Spleen (tissue), 11 donors: ENCODE measurements at regions not wholly inside any gene's neighbourhood (a gene's known extent, or its start where the extent isn't known, plus 50 kb on each side); places are given as distances from the start of the nearest gene placed in this dataset.

Source experiments
- DNase-seq: peaks from one replicate; pipeline ENCODE4 v3.0.0-alpha.2; 2020
- H3K27ac ChIP-seq, 8 donors: fragments of 200-600 bp; sonication (generic) in 7 of 8; 1 replicate in 4 of 8; 2 replicates in 4 of 8; pipeline versions ENCODE4 v1.5.0 to v1.8.0; 2016 to 2021; ENCODE audit warnings: inconsistent platforms in 4 of 8, mild to moderate bottlenecking in 4 of 8, moderate library complexity in 1 of 8
- H3K27me3 ChIP-seq, 7 donors: fragments of 200-600 bp; sonication (generic) in 6 of 7; replicated peaks in 1 of 7; 1 replicate in 4 of 7; 2 replicates in 3 of 7; pipeline versions ENCODE4 v1.5.0 to v1.8.0; 2016 to 2021; ENCODE audit warnings: inconsistent platforms in 3 of 7, mild to moderate bottlenecking in 1 of 7
- H3K36me3 ChIP-seq, 6 donors: fragments of 200-600 bp; sonication (generic) in 5 of 6; 1 replicate in 4 of 6; 2 replicates in 2 of 6; pipeline versions ENCODE4 v1.5.0 to v1.8.0; 2016 to 2021; ENCODE audit warnings: inconsistent platforms in 2 of 6
- H3K4me1 ChIP-seq, 6 donors: fragments of 200-600 bp; sonication (generic) in 5 of 6; 1 replicate in 3 of 6; 2 replicates in 3 of 6; pipeline versions ENCODE4 v1.5.0 to v1.8.0; 2016 to 2021; ENCODE audit warnings: inconsistent platforms in 3 of 6
- H3K4me3 ChIP-seq, 8 donors: fragments of 200-600 bp; sonication (generic) in 7 of 8; 1 replicate in 4 of 8; 2 replicates in 4 of 8; pipeline versions ENCODE4 v1.5.0 to v1.8.0; 2016 to 2021; ENCODE audit warnings: inconsistent platforms in 4 of 8, mild to moderate bottlenecking in 4 of 8, moderate library complexity in 2 of 8
- H3K9me3 ChIP-seq, 8 donors: fragments of 200-600 bp; sonication (generic) in 7 of 8; 1 replicate in 4 of 8; 2 replicates in 4 of 8; pipeline versions ENCODE4 v1.5.0 to v1.8.0; 2016 to 2021; ENCODE audit warnings: inconsistent platforms in 4 of 8
- POLR2A ChIP-seq, 3 donors: fragments of 450-650 bp; IDR thresholded peaks; one replicate each; pipeline ENCODE4 v1.5.1; 2017; ENCODE audit warnings: antibody characterized with exemption in 3 of 3, mild to moderate bottlenecking in 1 of 3
- POLR2AphosphoS5 ChIP-seq, 3 donors: sonication (generic); formaldehyde crosslinking; IDR thresholded peaks; one replicate each; pipeline ENCODE4 v1.5.1; 2017; ENCODE audit warnings: antibody characterized with exemption in 3 of 3
- whole genome bisulfite sequencing, 5 donors: extraction: QIAGEN DNeasy Blood & Tissue Kit in 3 of 5; methylation state at CpG; one replicate each; pipeline versions ENCODE4 v1.1.5 to v1.1.7; 2013 to 2018; 5-methylcytosine and 5-hydroxymethylcytosine counted together
- intact Hi-C: fragments of 100-400 bp; cut with DNase I; formaldehyde crosslinking; loops from one replicate; pipeline ENCODE4 v1.15.0; 2023; ENCODE audit warnings: low total_unique reads
- TF ChIP-seq, protein P1 (sequence below), 11 experiments: fragments of 200-600 bp in 7 of 11; fragments of 450-650 bp in 4 of 11; sonication (generic) in 4 of 11; IDR thresholded peaks in 8 of 11; conservative IDR thresholded peaks in 3 of 11; 1 replicate in 7 of 11; 2 replicates in 4 of 11; pipeline versions ENCODE4 v1.4.0 to v1.8.0; 2016 to 2021; ENCODE audit warnings: antibody characterized with exemption in 11 of 11, inconsistent platforms in 4 of 11, mild to moderate bottlenecking in 1 of 11
- donor health status: healthy with polysubstance abuse.
- donor health status: DM: no; HTN: no; CAD: no; lungs with moderate emphysema.
- donor health status: DM: no; HTN: no; CAD: no.
- donor health status: Bipolar disorder and iron deficiency.
- donor health status: healthy.
- donor health status: DM: no; HTN: no; CAD: no.
- donor health status: DM: yes; HTN: yes; CAD: no.

DNA sequence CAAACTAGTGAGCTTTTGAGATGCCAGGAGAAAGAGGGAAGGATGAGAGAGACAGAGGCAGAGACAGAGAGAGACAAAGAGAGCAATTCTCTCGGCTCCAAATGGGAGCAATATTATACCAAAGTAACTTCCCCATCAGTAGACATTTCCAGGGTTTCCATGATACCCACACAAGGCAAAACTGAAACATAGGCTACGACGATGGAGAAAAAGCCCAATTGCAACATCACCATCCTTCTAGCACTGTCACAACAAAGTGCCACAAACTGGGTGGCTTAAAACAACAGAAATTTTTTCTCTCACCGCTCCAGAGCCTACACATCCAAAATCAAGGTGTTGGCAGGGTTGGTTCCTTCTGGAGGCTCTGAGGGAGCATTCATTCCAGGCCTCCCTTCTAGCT, 81.4 kb downstream of the KCTD12 start:
- no peaks in the 10 kb centered on the region for H3K27me3 ChIP-seq
- no peak overlapping the region for H3K27ac ChIP-seq
- no peak overlapping the region for H3K4me3 ChIP-seq
- no peaks in the 10 kb centered on the region for H3K36me3 ChIP-seq
- TF ChIP-seq, protein P1, sequence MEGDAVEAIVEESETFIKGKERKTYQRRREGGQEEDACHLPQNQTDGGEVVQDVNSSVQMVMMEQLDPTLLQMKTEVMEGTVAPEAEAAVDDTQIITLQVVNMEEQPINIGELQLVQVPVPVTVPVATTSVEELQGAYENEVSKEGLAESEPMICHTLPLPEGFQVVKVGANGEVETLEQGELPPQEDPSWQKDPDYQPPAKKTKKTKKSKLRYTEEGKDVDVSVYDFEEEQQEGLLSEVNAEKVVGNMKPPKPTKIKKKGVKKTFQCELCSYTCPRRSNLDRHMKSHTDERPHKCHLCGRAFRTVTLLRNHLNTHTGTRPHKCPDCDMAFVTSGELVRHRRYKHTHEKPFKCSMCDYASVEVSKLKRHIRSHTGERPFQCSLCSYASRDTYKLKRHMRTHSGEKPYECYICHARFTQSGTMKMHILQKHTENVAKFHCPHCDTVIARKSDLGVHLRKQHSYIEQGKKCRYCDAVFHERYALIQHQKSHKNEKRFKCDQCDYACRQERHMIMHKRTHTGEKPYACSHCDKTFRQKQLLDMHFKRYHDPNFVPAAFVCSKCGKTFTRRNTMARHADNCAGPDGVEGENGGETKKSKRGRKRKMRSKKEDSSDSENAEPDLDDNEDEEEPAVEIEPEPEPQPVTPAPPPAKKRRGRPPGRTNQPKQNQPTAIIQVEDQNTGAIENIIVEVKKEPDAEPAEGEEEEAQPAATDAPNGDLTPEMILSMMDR (IDR thresholded peaks at IDR 0.05 in 8 of 11, conservative IDR thresholded peaks at IDR 0.05 in 3 of 11): no peak
- no peak for TF ChIP-seq POLR2AphosphoS5 (IDR thresholded peaks at IDR 0.05)
- TF ChIP-seq POLR2A (IDR thresholded peaks at IDR 0.05): no peak
- peaks cover 0 to 14% (median 0%) of the 10 kb centered on the region in 6 donors for H3K4me1 ChIP-seq
- WGBS, 5 donors: 69 to 93% (median 78%) methylated on average over 4 of the region's 4 CpGs
- peaks cover 0 to 9% (median 3%) of the 10 kb centered on the region in 8 donors for H3K9me3 ChIP-seq
- intact Hi-C loops: no loop called here
- no peak for DNase-seq

GRCh38 chr13:76803831-76804230, 82.4 kb downstream of the KCTD12 start:
- H3K4me1 ChIP-seq: peaks cover 0 to 14% (median 0%) of the 10 kb centered on the region in 6 donors
- TF ChIP-seq POLR2A (IDR thresholded peaks at IDR 0.05): no peak
- TF ChIP-seq POLR2AphosphoS5 (IDR thresholded peaks at IDR 0.05): no peak
- TF ChIP-seq, protein P1 (IDR thresholded peaks at IDR 0.05 in 8 of 11, conservative IDR thresholded peaks at IDR 0.05 in 3 of 11): no peak
- 21 to 35% (median 33%) methylated on average over 1 of the region's 1 CpG for WGBS, 5 donors
- H3K36me3 ChIP-seq: no peaks in the 10 kb centered on the region
- peak overlapping the region in 1 of 8 donors; percentile 8 for H3K27ac ChIP-seq
- H3K9me3 ChIP-seq: peaks cover 0 to 5% (median 0%) of the 10 kb centered on the region in 8 donors
- no peak overlapping the region for H3K4me3 ChIP-seq
- no peak for DNase-seq
- intact Hi-C loops: no loop called here
- H3K27me3 ChIP-seq: no peaks in the 10 kb centered on the region

GRCh38 chr13:76800943-76801342, 85.3 kb downstream of the KCTD12 start:
- Histone ChIP-seq H3K27me3 (no peaks in the 10 kb centered on the region), H3K27ac (no peak overlapping the region), H3K9me3 (no peaks in the 10 kb centered on the region), H3K4me1 (peaks cover 0 to 20% (median 0%) of the 10 kb centered on the region in 6 donors), H3K4me3 (no peak overlapping the region), H3K36me3 (no peaks in the 10 kb centered on the region)
- 85 to 95% (median 92%) methylated on average over 2 of the region's 2 CpGs for WGBS, 5 donors
- intact Hi-C loops: no loop called here
- TF ChIP-seq POLR2AphosphoS5 (IDR thresholded peaks at IDR 0.05): no peak
- TF ChIP-seq POLR2A (IDR thresholded peaks at IDR 0.05): no peak
- TF ChIP-seq, protein P1 (IDR thresholded peaks at IDR 0.05 in 8 of 11, conservative IDR thresholded peaks at IDR 0.05 in 3 of 11): no peak
- no peak for DNase-seq

DNA sequence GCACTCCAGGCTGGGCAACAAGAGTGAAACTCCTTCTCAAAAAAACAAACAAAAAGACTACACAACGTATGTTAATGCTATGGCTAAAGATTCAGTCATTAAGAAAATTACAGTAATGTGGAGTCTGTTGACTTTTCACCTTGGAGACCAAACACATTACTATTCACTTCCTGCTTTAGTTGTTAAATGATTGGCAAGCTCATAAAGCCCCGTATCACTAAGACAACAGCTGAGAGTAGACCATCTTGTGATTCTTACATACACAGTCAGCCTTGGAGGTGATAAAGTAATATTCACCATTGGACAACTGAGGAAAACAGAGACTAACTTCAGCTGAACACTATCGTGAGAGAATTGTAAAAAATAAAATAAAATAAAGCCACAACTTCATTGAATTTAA, 86.5 kb downstream of the KCTD12 start:
- Histone ChIP-seq H3K27me3 (no peaks in the 10 kb centered on the region), H3K27ac (no peak overlapping the region), H3K4me1 (peaks cover 0 to 20% (median 0%) of the 10 kb centered on the region in 6 donors), H3K9me3 (no peaks in the 10 kb centered on the region), H3K4me3 (no peak overlapping the region), H3K36me3 (no peaks in the 10 kb centered on the region)
- TF ChIP-seq POLR2AphosphoS5 (IDR thresholded peaks at IDR 0.05) (no peak), POLR2A (IDR thresholded peaks at IDR 0.05) (no peak)
- TF ChIP-seq, protein P1 (IDR thresholded peaks at IDR 0.05 in 8 of 11, conservative IDR thresholded peaks at IDR 0.05 in 3 of 11): no peak
- intact Hi-C loops: no loop called here
- no peak for DNase-seq
- 52 to 61% (median 55%) methylated on average over 3 of the region's 3 CpGs for WGBS, 5 donors
